Stimulated activated CD4-positive, alpha-beta T cell treated with anti-CD3 and anti-CD28 coated beads, Interleukin-4, amount 100 ng/mL, for 1 hour (primary cell): ENCODE measurements at regions not wholly inside any gene's neighbourhood (a gene's known extent, or its start where the extent isn't known, plus 50 kb on each side); places are given as distances from the start of the nearest gene placed in this dataset.
"Not testable (repeated sequence)": the region's sequence is repeated elsewhere in the genome, so short reads cannot be mapped to it uniquely, and the experiment has no call there.

Source experiments
- DNase-seq: peaks from one replicate; pipeline ENCODE4 v3.0.0-alpha.2; 2020

GRCh38 chr15:79775821-79776220, 121.0 kb downstream of the MTHFS start:
- DNase-seq = no peak

GRCh38 chr15:79777916-79778315, 118.9 kb downstream of the MTHFS start:
- no peak for DNase-seq

GRCh38 chr15:79778378-79778990, 118.3 kb downstream of the MTHFS start:
- DNase-seq = no peak

GRCh38 chr15:79779746-79780145, 117.1 kb downstream of the MTHFS start:
- no peak for DNase-seq

GRCh38 chr15:79782307-79782706, 114.5 kb downstream of the MTHFS start:
- DNase-seq = not testable (repeated sequence)
